Liver (tissue), 2 donors: ENCODE measurements at regions not wholly inside any gene's neighbourhood (a gene's known extent, or its start where the extent isn't known, plus 50 kb on each side); places are given as distances from the start of the nearest gene placed in this dataset.
A peak's percentile ranks its signal among the peaks of the same experiment; 100 is the strongest.

Experiments used
- CTCF ChIP-seq: fragments of 150-350 bp; IDR thresholded peaks from 2 replicates; pipeline ENCODE4 v1.5.1; 2017; ENCODE audit warnings: improper control_type of control experiment, low read depth, low read length; ENCODE audit not compliant: missing input control
- TF ChIP-seq, protein P1 (sequence below): IDR thresholded peaks from 2 replicates; pipeline ENCODE4 v1.6.1; 2016; ENCODE audit warnings: antibody characterized with exemption
- donor health status: healthy.

DNA sequence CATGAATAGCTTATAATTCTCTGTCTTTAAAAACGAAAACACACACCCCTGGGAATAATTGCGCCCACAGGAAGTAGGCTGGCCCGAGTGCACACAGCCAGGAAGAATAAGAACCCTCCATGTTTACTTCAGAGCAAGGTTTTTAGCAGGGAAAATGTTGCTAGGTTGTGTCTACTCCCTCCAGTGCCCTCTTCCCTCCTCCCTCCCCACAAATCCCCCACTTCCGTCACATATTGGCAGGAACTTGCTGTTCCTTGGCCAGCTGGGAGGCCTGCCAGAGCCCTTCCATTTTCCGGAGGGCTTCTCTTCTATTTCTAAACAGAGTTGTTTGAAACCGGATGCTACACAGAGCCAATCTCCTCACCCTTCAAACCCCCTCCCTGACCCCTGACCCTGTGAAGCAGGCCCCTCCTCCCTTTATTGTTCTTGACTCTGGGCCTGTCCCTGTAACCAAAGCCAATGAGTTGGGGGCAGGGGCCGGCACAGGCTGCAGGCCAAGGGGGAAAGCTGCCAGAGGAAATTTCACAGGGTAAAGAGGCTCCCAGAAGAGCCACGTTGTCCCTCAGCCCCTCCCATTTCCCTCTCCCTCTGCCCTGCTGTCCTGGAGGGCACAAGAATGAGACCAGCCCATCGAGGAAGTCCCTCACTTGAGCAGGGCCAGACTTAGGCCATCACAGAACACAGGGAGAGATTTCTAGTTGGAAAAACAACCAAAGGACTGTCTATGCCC is 49.8 kb upstream of the LGALSL start:
- TF ChIP-seq, protein P1, sequence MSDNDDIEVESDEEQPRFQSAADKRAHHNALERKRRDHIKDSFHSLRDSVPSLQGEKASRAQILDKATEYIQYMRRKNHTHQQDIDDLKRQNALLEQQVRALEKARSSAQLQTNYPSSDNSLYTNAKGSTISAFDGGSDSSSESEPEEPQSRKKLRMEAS: peak; percentile 95
- TF ChIP-seq CTCF: no peak
